GM12878 (cell line): ENCODE measurements at regions not wholly inside any gene's neighbourhood (a gene's known extent, or its start where the extent isn't known, plus 50 kb on each side); places are given as distances from the start of the nearest gene placed in this dataset.

ENCODE experiments used
- ATAC-seq: fragments of 200-7000 bp; cut with Tn5 transposase; 3 replicates; pipeline ENCODE4 v1.9.1; 2020; ENCODE audit warnings: mild to moderate bottlenecking, moderate library complexity
- BruUV-seq: library from RNA; stranded (reverse); fragments of 400-500 nt; replicated peaks from 2 replicates; lab custom pipeline; 2021; lab: Mats Ljungman, UMichigan
- CTCF ChIA-PET: fragments of 300-600 bp; sonication (Branson Sonifier 250); formaldehyde crosslinking; extraction: SDS; loops from one replicate; lab custom pipeline; 2021; ENCODE audit warnings: inconsistent platforms; lab: Yijun Ruan, JAX
- POLR2A ChIA-PET: fragments of 350-600 bp; formaldehyde crosslinking; extraction: SDS; loops from one replicate; lab custom pipeline; 2021; ENCODE audit warnings: inconsistent platforms; lab: Charles Lee
- RAD21 ChIA-PET: fragments of 300-600 bp; sonication (Branson Sonifier 250); formaldehyde crosslinking; loops from one replicate; lab custom pipeline; 2023; ENCODE audit warnings: antibody characterized with exemption; ENCODE audit not compliant: unreplicated experiment; lab: Charles Lee
- SMC1A ChIA-PET: fragments of 300-600 bp; sonication (Branson Sonifier 250); formaldehyde crosslinking; loops from one replicate; lab custom pipeline; 2023; ENCODE audit not compliant: unreplicated experiment, uncharacterized antibody; lab: Charles Lee
- DNase-seq: peaks from one replicate; pipeline ENCODE4 v3.0.0-alpha.2; 2011; ENCODE audit warnings: low read depth, low spot score
- FAIRE-seq: peaks from 3 replicates; lab custom pipeline; 2011; peaks lifted over from hg19 to GRCh38; lab: Jason Lieb, UNC
- H2AFZ ChIP-seq: 2 replicates; pipeline ENCODE4 v1.6.0; 2011; ENCODE audit warnings: low read depth, low read length, control low read depth; ENCODE audit not compliant: control insufficient read depth
- H3K27ac ChIP-seq: 2 replicates; pipeline ENCODE4 v1.5.1; 2011; ENCODE audit warnings: control low read depth; ENCODE audit not compliant: control insufficient read depth, insufficient read depth
- H3K27me3 ChIP-seq, 2 experiments: replicated peaks in 1 of 2; 2 replicates each; pipeline versions ENCODE4 v1.6.0 to v1.6.1; 2011; ENCODE audit warnings: low read length in 1 of 2; ENCODE audit not compliant: control insufficient read depth in 2 of 2, insufficient read depth in 2 of 2
- H3K36me3 ChIP-seq, 2 experiments: 2 replicates each; pipeline ENCODE4 v1.5.1; 2011; ENCODE audit warnings: low read length in 1 of 2; ENCODE audit not compliant: control insufficient read depth in 2 of 2, insufficient read depth in 2 of 2
- H3K4me1 ChIP-seq: 2 replicates; pipeline ENCODE4 v1.6.1; 2011; ENCODE audit warnings: mild to moderate bottlenecking, low read length, moderate library complexity, mixed read lengths; ENCODE audit not compliant: control insufficient read depth, insufficient read depth
- H3K4me2 ChIP-seq: 2 replicates; pipeline ENCODE4 v1.6.0; 2011; ENCODE audit warnings: control low read depth; ENCODE audit not compliant: control insufficient read depth, insufficient read depth
- H3K4me3 ChIP-seq: fragments of 200-600 bp; sonication (generic); 2 replicates; pipeline ENCODE4 v1.5.1; 2016
- H3K79me2 ChIP-seq: 2 replicates; pipeline ENCODE4 v1.6.0; 2011; ENCODE audit warnings: low read length; ENCODE audit not compliant: control insufficient read depth, insufficient read depth
- H3K9ac ChIP-seq: 2 replicates; pipeline ENCODE4 v1.8.0; 2011; ENCODE audit warnings: low read length, control low read depth, mixed read lengths; ENCODE audit not compliant: control insufficient read depth, insufficient read depth
- H3K9me3 ChIP-seq: replicated peaks from 3 replicates; pipeline ENCODE4 v1.5.1; 2011; ENCODE audit warnings: mild to moderate bottlenecking, low read length; ENCODE audit not compliant: control insufficient read depth, insufficient read depth
- H4K20me1 ChIP-seq: 2 replicates; pipeline ENCODE4 v1.6.0; 2011; ENCODE audit not compliant: control insufficient read depth, insufficient read depth
- CHD1 ChIP-seq: IDR thresholded peaks from 2 replicates; pipeline ENCODE4 v1.6.1; 2012; ENCODE audit warnings: low read depth, low read length, improper control_type of control experiment
- DPF2 ChIP-seq: fragments of 450-650 bp; IDR thresholded peaks from 2 replicates; pipeline ENCODE4 v1.6.1; 2017; ENCODE audit warnings: mild to moderate bottlenecking
- NFYA ChIP-seq: IDR thresholded peaks from 2 replicates; pipeline ENCODE4 v1.6.1; 2011; ENCODE audit warnings: low read depth, mild to moderate bottlenecking, low read length, improper control_type of control experiment, borderline replicate concordance
- RBBP5 ChIP-seq: fragments of 200-600 bp; sonication (generic); conservative IDR thresholded peaks from 2 replicates; pipeline ENCODE4 v1.6.1; 2016
- RFX5 ChIP-seq: IDR thresholded peaks from 2 replicates; pipeline ENCODE4 v1.6.1; 2011; ENCODE audit warnings: low read depth, low read length, improper control_type of control experiment
- WGBS: methylation state at CpG from one replicate; pipeline ENCODE4 v1.1.6; 2016; ENCODE audit warnings: low lambda C conversion rate; ENCODE audit not compliant: insufficient replicate concordance, insufficient coverage; ENCODE audit errors: missing lambda C conversion rate; 5-methylcytosine and 5-hydroxymethylcytosine counted together
- in situ Hi-C: fragments of 300-500 bp; cut with MboI; formaldehyde crosslinking; loops from 9 replicates; pipeline ENCODE4 v1.14.3; 2018; ENCODE audit warnings: mixed read lengths
- intact Hi-C: fragments of 100-400 bp; cut with micrococcal nuclease; formaldehyde crosslinking; loops from one replicate; pipeline ENCODE4 v1.14.2; 2022; ENCODE audit not compliant: unreplicated experiment
- TF ChIP-seq, protein P1 (sequence below): IDR thresholded peaks from 2 replicates; pipeline ENCODE4 v1.6.1; 2011; ENCODE audit warnings: borderline replicate concordance, low read depth, mild to moderate bottlenecking, moderate library complexity, mixed read lengths, low read length; ENCODE audit not compliant: insufficient read depth; ENCODE audit errors: extremely low read length
- TF ChIP-seq, protein P2 (sequence below): fragments of 450-650 bp; formaldehyde crosslinking; IDR thresholded peaks from 2 replicates; pipeline ENCODE4 v1.4.0; 2020; ENCODE audit warnings: mild to moderate bottlenecking, moderate library complexity
- TF ChIP-seq, protein P3 (sequence below): fragments of 450-650 bp; IDR thresholded peaks from 2 replicates; pipeline ENCODE4 v1.6.1; 2017; ENCODE audit warnings: mild to moderate bottlenecking, moderate library complexity

DNA sequence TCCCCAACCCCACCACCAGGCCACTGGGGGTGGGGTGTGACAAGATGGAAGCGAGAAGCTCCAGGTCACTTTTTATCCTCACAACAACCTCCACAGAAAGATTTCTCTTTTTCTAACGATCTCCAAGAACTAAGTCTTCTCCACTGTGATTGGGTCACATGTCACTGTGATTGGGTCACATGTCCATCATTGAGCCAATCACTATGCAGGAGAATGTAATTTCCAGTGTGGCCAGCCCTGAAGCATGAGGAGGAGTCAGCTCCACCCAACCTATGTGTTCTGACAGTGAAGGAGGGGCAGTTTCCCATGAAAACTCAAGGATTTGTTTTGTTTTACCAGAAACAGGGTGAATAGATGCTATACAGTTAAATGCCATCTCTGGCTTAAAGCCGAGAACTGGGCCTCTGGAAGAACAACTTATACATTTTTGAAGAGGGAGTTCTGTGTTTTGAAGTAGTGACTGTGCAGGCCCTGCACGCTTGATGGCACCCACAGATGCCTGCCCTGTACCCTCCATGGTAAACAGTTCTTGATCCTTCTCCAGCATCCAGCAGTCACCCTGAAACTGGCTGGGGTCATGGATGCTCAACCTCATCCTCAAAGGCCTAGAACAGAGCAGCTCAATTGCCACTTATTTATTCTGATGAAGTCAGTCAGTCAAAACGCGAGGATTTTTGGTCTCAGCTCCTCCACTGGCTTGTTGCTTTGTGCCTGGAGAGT lies 180.4 kb upstream of the BMP4 start:
- WGBS, result 31% methylated on average over 6 of the region's 6 CpGs
- DNase-seq (no peak), ATAC-seq (no peak), FAIRE-seq (no peak)
- H3K4me3 ChIP-seq, result no peak overlapping the region
- intact Hi-C loops (no loop called here), in situ Hi-C loops (no loop called here)
- no peak overlapping the region for H3K4me2 ChIP-seq
- no peak for TF ChIP-seq RFX5
- TF ChIP-seq, protein P1, sequence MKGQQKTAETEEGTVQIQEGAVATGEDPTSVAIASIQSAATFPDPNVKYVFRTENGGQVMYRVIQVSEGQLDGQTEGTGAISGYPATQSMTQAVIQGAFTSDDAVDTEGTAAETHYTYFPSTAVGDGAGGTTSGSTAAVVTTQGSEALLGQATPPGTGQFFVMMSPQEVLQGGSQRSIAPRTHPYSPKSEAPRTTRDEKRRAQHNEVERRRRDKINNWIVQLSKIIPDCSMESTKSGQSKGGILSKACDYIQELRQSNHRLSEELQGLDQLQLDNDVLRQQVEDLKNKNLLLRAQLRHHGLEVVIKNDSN, result peak; percentile 7
- H3K4me1 ChIP-seq, result no peaks in the 10 kb centered on the region
- no peak overlapping the region for H3K9ac ChIP-seq
- H3K9me3 ChIP-seq, result no peaks in the 10 kb centered on the region
- no peak overlapping the region for H3K27ac ChIP-seq
- no peaks in the 10 kb centered on the region for H3K79me2 ChIP-seq
- no peaks in the 10 kb centered on the region for H3K36me3 ChIP-seq
- no TSS peak for BruUV-seq
- ChIA-PET POLR2A (no interaction called here), SMC1A (no interaction called here), CTCF (no interaction called here), RAD21 (no interaction called here)
- no peaks in the 10 kb centered on the region for H4K20me1 ChIP-seq
- no peak overlapping the region for H2AFZ ChIP-seq
- H3K27me3 ChIP-seq, result no peaks in the 10 kb centered on the region

DNA sequence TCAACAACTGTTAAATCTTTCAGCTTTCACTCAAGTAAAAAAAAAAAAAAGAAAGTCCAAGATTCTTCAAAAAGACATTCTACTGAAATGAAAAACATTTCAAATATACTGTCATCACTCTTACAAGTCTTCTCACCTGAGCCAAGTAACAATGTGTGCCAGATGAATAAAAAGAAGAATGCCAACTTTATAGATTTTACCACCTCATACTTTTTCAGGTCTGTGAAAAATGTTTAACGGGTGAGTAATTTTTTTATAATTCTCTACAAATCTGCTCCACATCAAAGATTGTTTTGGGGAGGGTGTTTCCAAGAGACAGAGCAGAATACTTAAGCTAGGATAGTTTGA lies 181.0 kb upstream of the BMP4 start:
- POLR2A ChIA-PET, result no interaction called here
- 25% methylated on average over 1 of the region's 1 CpG for WGBS
- TF ChIP-seq RBBP5, result no peak
- no peak for TF ChIP-seq NFYA
- TF ChIP-seq CHD1, result no peak
- TF ChIP-seq, protein P2, sequence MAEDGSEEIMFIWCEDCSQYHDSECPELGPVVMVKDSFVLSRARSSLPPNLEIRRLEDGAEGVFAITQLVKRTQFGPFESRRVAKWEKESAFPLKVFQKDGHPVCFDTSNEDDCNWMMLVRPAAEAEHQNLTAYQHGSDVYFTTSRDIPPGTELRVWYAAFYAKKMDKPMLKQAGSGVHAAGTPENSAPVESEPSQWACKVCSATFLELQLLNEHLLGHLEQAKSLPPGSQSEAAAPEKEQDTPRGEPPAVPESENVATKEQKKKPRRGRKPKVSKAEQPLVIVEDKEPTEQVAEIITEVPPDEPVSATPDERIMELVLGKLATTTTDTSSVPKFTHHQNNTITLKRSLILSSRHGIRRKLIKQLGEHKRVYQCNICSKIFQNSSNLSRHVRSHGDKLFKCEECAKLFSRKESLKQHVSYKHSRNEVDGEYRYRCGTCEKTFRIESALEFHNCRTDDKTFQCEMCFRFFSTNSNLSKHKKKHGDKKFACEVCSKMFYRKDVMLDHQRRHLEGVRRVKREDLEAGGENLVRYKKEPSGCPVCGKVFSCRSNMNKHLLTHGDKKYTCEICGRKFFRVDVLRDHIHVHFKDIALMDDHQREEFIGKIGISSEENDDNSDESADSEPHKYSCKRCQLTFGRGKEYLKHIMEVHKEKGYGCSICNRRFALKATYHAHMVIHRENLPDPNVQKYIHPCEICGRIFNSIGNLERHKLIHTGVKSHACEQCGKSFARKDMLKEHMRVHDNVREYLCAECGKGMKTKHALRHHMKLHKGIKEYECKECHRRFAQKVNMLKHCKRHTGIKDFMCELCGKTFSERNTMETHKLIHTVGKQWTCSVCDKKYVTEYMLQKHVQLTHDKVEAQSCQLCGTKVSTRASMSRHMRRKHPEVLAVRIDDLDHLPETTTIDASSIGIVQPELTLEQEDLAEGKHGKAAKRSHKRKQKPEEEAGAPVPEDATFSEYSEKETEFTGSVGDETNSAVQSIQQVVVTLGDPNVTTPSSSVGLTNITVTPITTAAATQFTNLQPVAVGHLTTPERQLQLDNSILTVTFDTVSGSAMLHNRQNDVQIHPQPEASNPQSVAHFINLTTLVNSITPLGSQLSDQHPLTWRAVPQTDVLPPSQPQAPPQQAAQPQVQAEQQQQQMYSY, result no peak
- TF ChIP-seq, protein P3, sequence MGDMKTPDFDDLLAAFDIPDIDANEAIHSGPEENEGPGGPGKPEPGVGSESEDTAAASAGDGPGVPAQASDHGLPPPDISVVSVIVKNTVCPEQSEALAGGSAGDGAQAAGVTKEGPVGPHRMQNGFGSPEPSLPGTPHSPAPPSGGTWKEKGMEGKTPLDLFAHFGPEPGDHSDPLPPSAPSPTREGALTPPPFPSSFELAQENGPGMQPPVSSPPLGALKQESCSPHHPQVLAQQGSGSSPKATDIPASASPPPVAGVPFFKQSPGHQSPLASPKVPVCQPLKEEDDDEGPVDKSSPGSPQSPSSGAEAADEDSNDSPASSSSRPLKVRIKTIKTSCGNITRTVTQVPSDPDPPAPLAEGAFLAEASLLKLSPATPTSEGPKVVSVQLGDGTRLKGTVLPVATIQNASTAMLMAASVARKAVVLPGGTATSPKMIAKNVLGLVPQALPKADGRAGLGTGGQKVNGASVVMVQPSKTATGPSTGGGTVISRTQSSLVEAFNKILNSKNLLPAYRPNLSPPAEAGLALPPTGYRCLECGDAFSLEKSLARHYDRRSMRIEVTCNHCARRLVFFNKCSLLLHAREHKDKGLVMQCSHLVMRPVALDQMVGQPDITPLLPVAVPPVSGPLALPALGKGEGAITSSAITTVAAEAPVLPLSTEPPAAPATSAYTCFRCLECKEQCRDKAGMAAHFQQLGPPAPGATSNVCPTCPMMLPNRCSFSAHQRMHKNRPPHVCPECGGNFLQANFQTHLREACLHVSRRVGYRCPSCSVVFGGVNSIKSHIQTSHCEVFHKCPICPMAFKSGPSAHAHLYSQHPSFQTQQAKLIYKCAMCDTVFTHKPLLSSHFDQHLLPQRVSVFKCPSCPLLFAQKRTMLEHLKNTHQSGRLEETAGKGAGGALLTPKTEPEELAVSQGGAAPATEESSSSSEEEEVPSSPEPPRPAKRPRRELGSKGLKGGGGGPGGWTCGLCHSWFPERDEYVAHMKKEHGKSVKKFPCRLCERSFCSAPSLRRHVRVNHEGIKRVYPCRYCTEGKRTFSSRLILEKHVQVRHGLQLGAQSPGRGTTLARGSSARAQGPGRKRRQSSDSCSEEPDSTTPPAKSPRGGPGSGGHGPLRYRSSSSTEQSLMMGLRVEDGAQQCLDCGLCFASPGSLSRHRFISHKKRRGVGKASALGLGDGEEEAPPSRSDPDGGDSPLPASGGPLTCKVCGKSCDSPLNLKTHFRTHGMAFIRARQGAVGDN, result no peak
- no peak for TF ChIP-seq DPF2

More for the DNA sequence above, 181.0 kb upstream of the BMP4 start:
- ATAC-seq (no peak), DNase-seq (no peak), FAIRE-seq (no peak)
- intact Hi-C loops (no loop called here), in situ Hi-C loops (no loop called here)
- SMC1A ChIA-PET, result interaction anchor here (0.6 kb wide), 1 partner anchor 12 kb away, joined by 3 read pairs; no protein-coding TSS in a partner anchor
- H3K79me2 ChIP-seq, result no peaks in the 10 kb centered on the region
- no peak overlapping the region for H3K27ac ChIP-seq
- H2AFZ ChIP-seq, result no peak overlapping the region
- CTCF ChIA-PET, result no interaction called here
- no peaks in the 10 kb centered on the region for H4K20me1 ChIP-seq
- no peaks in the 10 kb centered on the region for H3K36me3 ChIP-seq
- BruUV-seq, result no TSS peak
- H3K4me3 ChIP-seq, result no peak overlapping the region
- H3K4me1 ChIP-seq, result no peaks in the 10 kb centered on the region
- H3K4me2 ChIP-seq, result no peak overlapping the region
- H3K9me3 ChIP-seq, result no peaks in the 10 kb centered on the region
- RAD21 ChIA-PET, result no interaction called here
- H3K9ac ChIP-seq, result no peak overlapping the region
- no peaks in the 10 kb centered on the region for H3K27me3 ChIP-seq
